ENCODE measurements at regions not wholly inside any gene's neighbourhood (a gene's known extent, or its start where the extent isn't known, plus 50 kb on each side); places are given as distances from the start of the nearest gene placed in this dataset.

DNA sequence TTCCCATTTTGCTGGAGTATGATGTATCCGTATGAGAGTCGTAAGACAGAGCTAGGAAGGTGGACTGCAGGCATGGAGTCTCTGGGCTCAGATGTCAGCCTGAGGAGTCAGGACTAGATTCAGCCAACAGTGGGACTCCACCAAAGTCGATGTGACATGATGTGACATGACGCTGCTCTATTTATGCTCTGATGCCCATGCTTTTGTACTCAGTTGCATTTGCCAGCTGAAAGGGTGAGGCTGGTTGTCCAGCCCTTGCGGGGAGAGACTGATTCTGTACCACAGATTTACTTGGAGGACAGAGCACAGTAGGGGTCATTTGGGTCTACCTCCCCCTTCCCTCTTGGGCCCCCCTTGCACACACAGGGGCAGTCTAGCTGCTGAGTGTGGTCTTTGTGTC lies 88.5 kb upstream of the ATG10 start:
- TF ChIP-seq, protein P1, sequence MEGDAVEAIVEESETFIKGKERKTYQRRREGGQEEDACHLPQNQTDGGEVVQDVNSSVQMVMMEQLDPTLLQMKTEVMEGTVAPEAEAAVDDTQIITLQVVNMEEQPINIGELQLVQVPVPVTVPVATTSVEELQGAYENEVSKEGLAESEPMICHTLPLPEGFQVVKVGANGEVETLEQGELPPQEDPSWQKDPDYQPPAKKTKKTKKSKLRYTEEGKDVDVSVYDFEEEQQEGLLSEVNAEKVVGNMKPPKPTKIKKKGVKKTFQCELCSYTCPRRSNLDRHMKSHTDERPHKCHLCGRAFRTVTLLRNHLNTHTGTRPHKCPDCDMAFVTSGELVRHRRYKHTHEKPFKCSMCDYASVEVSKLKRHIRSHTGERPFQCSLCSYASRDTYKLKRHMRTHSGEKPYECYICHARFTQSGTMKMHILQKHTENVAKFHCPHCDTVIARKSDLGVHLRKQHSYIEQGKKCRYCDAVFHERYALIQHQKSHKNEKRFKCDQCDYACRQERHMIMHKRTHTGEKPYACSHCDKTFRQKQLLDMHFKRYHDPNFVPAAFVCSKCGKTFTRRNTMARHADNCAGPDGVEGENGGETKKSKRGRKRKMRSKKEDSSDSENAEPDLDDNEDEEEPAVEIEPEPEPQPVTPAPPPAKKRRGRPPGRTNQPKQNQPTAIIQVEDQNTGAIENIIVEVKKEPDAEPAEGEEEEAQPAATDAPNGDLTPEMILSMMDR (IDR thresholded peaks at IDR 0.05) = no peak
- TF ChIP-seq NR1H2 (CRISPR knock-in tag; IDR thresholded peaks at IDR 0.05) = no peak

Data from WTC11 (cell line).